SK-N-SH (cell line): ENCODE measurements at regions not wholly inside any gene's neighbourhood (a gene's known extent, or its start where the extent isn't known, plus 50 kb on each side); places are given as distances from the start of the nearest gene placed in this dataset.

Experiments used
- CTCF ChIA-PET: fragments of 300-600, 350-600 bp; formaldehyde crosslinking; extraction: SDS; loops from one replicate; lab custom pipeline; 2021; lab: Yijun Ruan, JAX
- POLR2A ChIA-PET: fragments of 350-600 bp; sonication (Branson Sonifier 250); formaldehyde crosslinking; extraction: SDS; loops from one replicate; lab custom pipeline; 2020; ENCODE audit warnings: antibody characterized with exemption, inconsistent platforms; lab: Yijun Ruan, JAX
- DNase-seq: peaks from one replicate; pipeline ENCODE4 v3.0.0; 2012
- H2AFZ ChIP-seq: fragments of 200-600 bp; sonication (generic); 2 replicates; pipeline ENCODE4 v1.8.1; 2016; ENCODE audit warnings: antibody characterized with exemption, mild to moderate bottlenecking, low read depth
- H3F3A ChIP-seq: fragments of 200-600 bp; sonication (generic); replicated peaks from 2 replicates; pipeline ENCODE3; 2016; ENCODE audit warnings: antibody characterized with exemption, mild to moderate bottlenecking; ENCODE audit not compliant: insufficient read depth
- H3K27ac ChIP-seq, 2 experiments: fragments of 200-500 bp in 1 of 2; fragments of 200-600 bp in 1 of 2; sonication (Bioruptor generic) in 1 of 2; sonication (generic), shearing (Covaris generic) in 1 of 2; 2 replicates each; pipeline versions ENCODE4 v1.5.1 to v1.6.1; 2014 to 2016; ENCODE audit warnings: low read depth in 2 of 2, inconsistent platforms in 1 of 2, low read length in 1 of 2, mild to moderate bottlenecking in 1 of 2, mixed read lengths in 1 of 2
- H3K27me3 ChIP-seq: fragments of 200-600 bp; sonication (generic), shearing (Covaris generic); 2 replicates; pipeline ENCODE4 v1.6.1; 2016; ENCODE audit warnings: mixed run types; ENCODE audit not compliant: insufficient read depth
- H3K36me3 ChIP-seq, 2 experiments: fragments of 200-500 bp in 1 of 2; fragments of 200-600 bp in 1 of 2; sonication (Bioruptor generic) in 1 of 2; sonication (generic) in 1 of 2; replicated peaks in 1 of 2; 2 replicates each; pipeline versions ENCODE3 to v1.5.1; 2014 to 2016; ENCODE audit warnings: low read length in 1 of 2, mild to moderate bottlenecking in 1 of 2; ENCODE audit not compliant: insufficient read depth in 2 of 2, control insufficient read depth in 1 of 2
- H3K4me1 ChIP-seq, 2 experiments: fragments of 200-500 bp in 1 of 2; fragments of 200-600 bp in 1 of 2; sonication (Bioruptor generic) in 1 of 2; sonication (generic), shearing (Covaris generic) in 1 of 2; 2 replicates each; pipeline versions ENCODE4 v1.5.1 to v1.6.1; 2014 to 2016; ENCODE audit warnings: low read depth in 1 of 2, low read length in 1 of 2, mixed run types in 1 of 2; ENCODE audit not compliant: insufficient read depth in 2 of 2, control insufficient read depth in 1 of 2
- H3K4me2 ChIP-seq: fragments of 200-600 bp; sonication (generic), shearing (Covaris generic); 2 replicates; pipeline ENCODE4 v1.6.1; 2017; ENCODE audit warnings: mixed run types
- H3K4me3 ChIP-seq, 2 experiments: fragments of 200-500 bp in 1 of 2; fragments of 200-600 bp in 1 of 2; sonication (Bioruptor generic) in 1 of 2; sonication (generic), shearing (Covaris generic) in 1 of 2; 2 replicates each; pipeline versions ENCODE4 v1.5.1 to v1.8.1; 2014 to 2016; ENCODE audit warnings: low read depth in 2 of 2, inconsistent platforms in 1 of 2, low read length in 1 of 2, mild to moderate bottlenecking in 1 of 2, mixed read lengths in 1 of 2, moderate library complexity in 1 of 2
- H3K79me2 ChIP-seq: fragments of 200-600 bp; sonication (generic); 2 replicates; pipeline ENCODE4 v1.8.1; 2017; ENCODE audit warnings: mild to moderate bottlenecking; ENCODE audit not compliant: insufficient read depth
- H3K9ac ChIP-seq: fragments of 200-600 bp; sonication (generic); 2 replicates; pipeline ENCODE4 v1.6.1; 2017; ENCODE audit warnings: mixed run types
- H3K9me2 ChIP-seq: fragments of 200-600 bp; sonication (generic); 2 replicates; pipeline ENCODE4 v1.6.1; 2017; ENCODE audit warnings: mixed run types
- H3K9me3 ChIP-seq: fragments of 200-600 bp; sonication (generic); 2 replicates; pipeline ENCODE4 v1.6.1; 2017; ENCODE audit warnings: mixed run types, mild to moderate bottlenecking, moderate library complexity
- H4K20me1 ChIP-seq: fragments of 200-600 bp; sonication (generic); 2 replicates; pipeline ENCODE4 v1.6.1; 2017; ENCODE audit warnings: mild to moderate bottlenecking, mixed run types; ENCODE audit not compliant: insufficient read depth
- CHD2 ChIP-seq: fragments of 150-350 bp; IDR thresholded peaks from 2 replicates; pipeline ENCODE4 v1.6.1; 2018; ENCODE audit warnings: low read length; ENCODE audit not compliant: partially characterized antibody
- EZH2phosphoT487 ChIP-seq: fragments of 200-600 bp; sonication (generic); IDR thresholded peaks from 2 replicates; pipeline ENCODE4 v1.6.1; 2017; ENCODE audit warnings: low read depth, mixed run types, mild to moderate bottlenecking, antibody characterized with exemption, moderate library complexity, borderline replicate concordance
- FOSL2 ChIP-seq: IDR thresholded peaks from 2 replicates; pipeline ENCODE4 v1.4.0; 2012; ENCODE audit warnings: low read depth, mild to moderate bottlenecking, moderate library complexity, borderline replicate concordance
- FOXJ3 ChIP-seq: sonication (generic); formaldehyde crosslinking; IDR thresholded peaks from 2 replicates; pipeline ENCODE4 v1.5.1; 2020; ENCODE audit warnings: mild to moderate bottlenecking, missing genetic modification reagents
- FOXM1 ChIP-seq: IDR thresholded peaks from 2 replicates; pipeline ENCODE4 v1.4.0; 2012; ENCODE audit warnings: low read depth, mild to moderate bottlenecking
- GATA2 ChIP-seq: sonication (generic); formaldehyde crosslinking; IDR thresholded peaks from 2 replicates; pipeline ENCODE4 v1.5.0; 2020; ENCODE audit warnings: mild to moderate bottlenecking, missing genetic modification reagents
- JUND ChIP-seq: IDR thresholded peaks from 2 replicates; pipeline ENCODE4 v1.4.0; 2012
- MAX ChIP-seq: IDR thresholded peaks from 2 replicates; pipeline ENCODE4 v1.4.0; 2012; ENCODE audit warnings: low read depth
- MEF2A ChIP-seq: IDR thresholded peaks from 2 replicates; pipeline ENCODE4 v1.4.0; 2012; ENCODE audit warnings: low read depth, borderline replicate concordance
- MXI1 ChIP-seq: IDR thresholded peaks from 2 replicates; pipeline ENCODE4 v1.6.1; 2012; ENCODE audit warnings: mild to moderate bottlenecking, low read depth, low read length, improper control_type of control experiment
- NRF1 ChIP-seq: IDR thresholded peaks from 2 replicates; pipeline ENCODE4 v1.6.1; 2012; ENCODE audit warnings: low read depth, mild to moderate bottlenecking, low read length
- POLR2AphosphoS5 ChIP-seq: IDR thresholded peaks from 2 replicates; pipeline ENCODE4 v1.6.1; 2012; ENCODE audit warnings: low read depth, low read length
- REST ChIP-seq: IDR thresholded peaks from 2 replicates; pipeline ENCODE4 v1.6.1; 2012; ENCODE audit warnings: mild to moderate bottlenecking, low read depth, low read length, moderate library complexity
- SMC3 ChIP-seq: IDR thresholded peaks from 2 replicates; pipeline ENCODE4 v1.6.1; 2012; ENCODE audit warnings: low read depth, low read length, improper control_type of control experiment
- TCF12 ChIP-seq: IDR thresholded peaks from 2 replicates; pipeline ENCODE4 v1.4.0; 2012
- TEAD4 ChIP-seq: IDR thresholded peaks from 2 replicates; pipeline ENCODE4 v1.4.0; 2012; ENCODE audit warnings: mild to moderate bottlenecking, borderline replicate concordance; ENCODE audit not compliant: insufficient read depth
- YY1 ChIP-seq: IDR thresholded peaks from 2 replicates; pipeline ENCODE4 v1.4.0; 2012; ENCODE audit warnings: low read depth, mild to moderate bottlenecking
- ZBTB33 ChIP-seq: IDR thresholded peaks from 2 replicates; pipeline ENCODE4 v1.4.0; 2012; ENCODE audit warnings: low read depth, borderline replicate concordance
- whole genome bisulfite sequencing: methylation state at CpG from one replicate; pipeline ENCODE4 v1.1.6; 2017; ENCODE audit warnings: low lambda C conversion rate; 5-methylcytosine and 5-hydroxymethylcytosine counted together
- TF ChIP-seq, protein P1 (sequence below): IDR thresholded peaks from 2 replicates; pipeline ENCODE4; 2012
- TF ChIP-seq, protein P2 (sequence below): fragments of 150-350 bp; IDR thresholded peaks from 2 replicates; pipeline ENCODE4 v1.6.1; 2016; ENCODE audit warnings: mild to moderate bottlenecking, low read depth, low read length

DNA sequence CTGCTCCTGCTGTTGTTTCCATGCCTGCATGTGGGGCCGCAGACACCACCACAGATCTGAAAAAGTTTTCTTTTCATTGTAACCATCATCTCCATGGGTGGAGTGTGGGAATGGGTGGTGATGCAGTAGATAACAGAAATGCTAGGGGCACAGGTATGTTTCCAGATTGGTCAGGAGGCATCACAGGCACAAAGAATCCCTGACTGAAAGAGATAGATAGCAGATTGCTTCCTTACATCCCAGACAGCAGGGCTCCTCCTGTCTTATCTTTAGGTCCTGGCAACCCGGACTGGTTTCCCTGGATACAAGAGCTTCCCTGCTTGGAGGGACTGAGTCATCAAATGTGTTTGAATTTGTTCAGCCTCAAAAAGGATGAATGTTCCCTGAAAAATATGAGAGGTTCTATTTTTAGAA lies 1937.6 kb downstream of the PCDH9 start (continued):
- 0 out of 2 replicates have a peak, but pooled peaks have one; percentile 18 for TF ChIP-seq MXI1
- peak; percentile 57 for TF ChIP-seq JUND
- TF ChIP-seq, protein P1, sequence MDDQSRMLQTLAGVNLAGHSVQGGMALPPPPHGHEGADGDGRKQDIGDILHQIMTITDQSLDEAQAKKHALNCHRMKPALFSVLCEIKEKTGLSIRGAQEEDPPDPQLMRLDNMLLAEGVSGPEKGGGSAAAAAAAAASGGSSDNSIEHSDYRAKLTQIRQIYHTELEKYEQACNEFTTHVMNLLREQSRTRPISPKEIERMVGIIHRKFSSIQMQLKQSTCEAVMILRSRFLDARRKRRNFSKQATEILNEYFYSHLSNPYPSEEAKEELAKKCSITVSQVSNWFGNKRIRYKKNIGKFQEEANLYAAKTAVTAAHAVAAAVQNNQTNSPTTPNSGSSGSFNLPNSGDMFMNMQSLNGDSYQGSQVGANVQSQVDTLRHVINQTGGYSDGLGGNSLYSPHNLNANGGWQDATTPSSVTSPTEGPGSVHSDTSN = peak; percentile 48
- TF ChIP-seq FOSL2 = peak; percentile 71
- TF ChIP-seq NRF1 = no peak
- TF ChIP-seq EZH2phosphoT487 = no peak
- TF ChIP-seq, protein P2, sequence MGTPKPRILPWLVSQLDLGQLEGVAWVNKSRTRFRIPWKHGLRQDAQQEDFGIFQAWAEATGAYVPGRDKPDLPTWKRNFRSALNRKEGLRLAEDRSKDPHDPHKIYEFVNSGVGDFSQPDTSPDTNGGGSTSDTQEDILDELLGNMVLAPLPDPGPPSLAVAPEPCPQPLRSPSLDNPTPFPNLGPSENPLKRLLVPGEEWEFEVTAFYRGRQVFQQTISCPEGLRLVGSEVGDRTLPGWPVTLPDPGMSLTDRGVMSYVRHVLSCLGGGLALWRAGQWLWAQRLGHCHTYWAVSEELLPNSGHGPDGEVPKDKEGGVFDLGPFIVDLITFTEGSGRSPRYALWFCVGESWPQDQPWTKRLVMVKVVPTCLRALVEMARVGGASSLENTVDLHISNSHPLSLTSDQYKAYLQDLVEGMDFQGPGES = no peak
- no peak for TF ChIP-seq ZBTB33
- TF ChIP-seq TCF12 = peak; percentile 66
- no peak for TF ChIP-seq YY1
- peak; percentile 67; the same call in 1 of the 2 replicates for TF ChIP-seq FOXJ3 (CRISPR knock-in tag)
- no peak for TF ChIP-seq REST
- no peak for TF ChIP-seq TEAD4
- TF ChIP-seq, all 33 proteins: peak for 11

GRCh38 chr13:65287405-65287804 lies 1942.7 kb downstream of the PCDH9 start:
- no peak overlapping the region for H3K4me2 ChIP-seq
- no peak overlapping the region for H3K9ac ChIP-seq
- H4K20me1 ChIP-seq = no peaks in the 10 kb centered on the region
- POLR2A ChIA-PET = no interaction called here
- H3K27ac ChIP-seq = no peak overlapping the region
- H3K4me1 ChIP-seq = peaks cover 4% of the 10 kb centered on the region in 2 experiments; a peak in 3 of 4 replicates
- no peak for DNase-seq
- no peak overlapping the region for H2AFZ ChIP-seq
- 97% methylated on average over 1 of the region's 1 CpG for WGBS
- peaks cover 4% of the 10 kb centered on the region for H3F3A ChIP-seq
- H3K79me2 ChIP-seq = no peaks in the 10 kb centered on the region
- no peaks in the 10 kb centered on the region for H3K9me3 ChIP-seq
- no peak overlapping the region for H3K4me3 ChIP-seq
- CTCF ChIA-PET = no interaction called here
- peaks cover 4% of the 10 kb centered on the region; the same call in 1 of the 2 replicates for H3K9me2 ChIP-seq
- H3K27me3 ChIP-seq = no peaks in the 10 kb centered on the region
- no peaks in the 10 kb centered on the region for H3K36me3 ChIP-seq
- no peak for TF ChIP-seq REST
- TF ChIP-seq MEF2A = no peak
- no peak for TF ChIP-seq CHD2
- TF ChIP-seq SMC3 = no peak
- no peak for TF ChIP-seq EZH2phosphoT487
- TF ChIP-seq POLR2AphosphoS5 = no peak
- no peak for TF ChIP-seq YY1
- TF ChIP-seq FOXM1 = no peak
- TF ChIP-seq GATA2 (CRISPR knock-in tag) = no peak
- TF ChIP-seq MAX = no peak
